Kidney epithelial cell (primary cell): ENCODE measurements at regions not wholly inside any gene's neighbourhood (a gene's known extent, or its start where the extent isn't known, plus 50 kb on each side); places are given as distances from the start of the nearest gene placed in this dataset.

Source experiments
- DNase-seq: peaks from one replicate; pipeline ENCODE4 v3.0.0-alpha.2; 2010; ENCODE audit warnings: low read depth
- H3K27me3 ChIP-seq: 2 replicates; pipeline ENCODE4 v1.6.0; 2011; ENCODE audit warnings: low read length; ENCODE audit not compliant: control insufficient read depth, insufficient read depth
- H3K36me3 ChIP-seq: 2 replicates; pipeline ENCODE4 v1.5.1; 2011; ENCODE audit warnings: low read length; ENCODE audit not compliant: control insufficient read depth, insufficient read depth
- H3K4me3 ChIP-seq: 2 replicates; pipeline ENCODE4 v1.5.1; 2011; ENCODE audit warnings: low read depth, mild to moderate bottlenecking, control low read depth, low read length
- TF ChIP-seq, protein P1 (sequence below): IDR thresholded peaks from 2 replicates; pipeline ENCODE4 v1.5.1; 2011; ENCODE audit warnings: mild to moderate bottlenecking, moderate library complexity, low read length, control low read depth, inconsistent platforms; ENCODE audit not compliant: insufficient read depth, poor library complexity, severe bottlenecking

DNA sequence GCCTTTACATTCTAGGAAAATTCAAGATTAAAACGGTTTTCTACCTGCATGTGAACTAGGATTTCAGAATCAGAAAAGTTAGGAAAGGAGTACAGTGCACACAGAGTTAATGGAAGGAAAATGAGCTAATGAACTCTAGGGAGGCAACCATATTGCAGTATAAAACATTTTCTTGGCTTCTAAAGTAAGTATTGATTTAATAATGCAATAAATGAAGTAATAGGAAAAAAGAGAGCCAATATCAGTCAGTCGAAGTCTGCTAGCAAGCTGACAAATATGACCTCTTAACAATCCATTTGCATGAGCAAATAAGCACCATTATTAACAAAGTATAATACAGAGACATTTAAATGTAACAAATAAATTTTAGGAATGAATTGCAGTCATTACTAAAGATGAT, 80.2 kb upstream of the COL3A1 start:
- Histone ChIP-seq H3K36me3 (no peaks in the 10 kb centered on the region), H3K4me3 (no peak overlapping the region), H3K27me3 (no peaks in the 10 kb centered on the region)
- no peak for DNase-seq
- TF ChIP-seq, protein P1, sequence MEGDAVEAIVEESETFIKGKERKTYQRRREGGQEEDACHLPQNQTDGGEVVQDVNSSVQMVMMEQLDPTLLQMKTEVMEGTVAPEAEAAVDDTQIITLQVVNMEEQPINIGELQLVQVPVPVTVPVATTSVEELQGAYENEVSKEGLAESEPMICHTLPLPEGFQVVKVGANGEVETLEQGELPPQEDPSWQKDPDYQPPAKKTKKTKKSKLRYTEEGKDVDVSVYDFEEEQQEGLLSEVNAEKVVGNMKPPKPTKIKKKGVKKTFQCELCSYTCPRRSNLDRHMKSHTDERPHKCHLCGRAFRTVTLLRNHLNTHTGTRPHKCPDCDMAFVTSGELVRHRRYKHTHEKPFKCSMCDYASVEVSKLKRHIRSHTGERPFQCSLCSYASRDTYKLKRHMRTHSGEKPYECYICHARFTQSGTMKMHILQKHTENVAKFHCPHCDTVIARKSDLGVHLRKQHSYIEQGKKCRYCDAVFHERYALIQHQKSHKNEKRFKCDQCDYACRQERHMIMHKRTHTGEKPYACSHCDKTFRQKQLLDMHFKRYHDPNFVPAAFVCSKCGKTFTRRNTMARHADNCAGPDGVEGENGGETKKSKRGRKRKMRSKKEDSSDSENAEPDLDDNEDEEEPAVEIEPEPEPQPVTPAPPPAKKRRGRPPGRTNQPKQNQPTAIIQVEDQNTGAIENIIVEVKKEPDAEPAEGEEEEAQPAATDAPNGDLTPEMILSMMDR: no peak

DNA sequence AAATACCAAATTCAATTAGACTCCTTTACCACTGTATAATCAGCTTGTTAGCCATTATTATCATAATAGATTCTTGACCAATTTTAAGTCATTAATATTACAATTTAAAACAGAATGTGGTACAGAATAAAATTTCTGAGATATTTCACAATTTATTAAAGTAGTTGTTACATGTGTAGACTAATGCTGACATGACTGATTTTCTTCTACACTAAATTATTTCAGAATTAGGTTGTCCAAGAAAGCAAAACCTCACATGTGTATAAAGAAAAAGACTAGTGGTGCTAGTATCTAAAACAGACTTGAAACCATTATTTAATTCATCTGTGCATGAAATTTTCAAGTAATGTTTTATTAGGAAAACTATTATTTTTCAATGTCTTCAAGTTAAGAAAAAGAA, 79.2 kb upstream of the COL3A1 start:
- Histone ChIP-seq H3K27me3 (no peaks in the 10 kb centered on the region), H3K4me3 (no peak overlapping the region), H3K36me3 (no peaks in the 10 kb centered on the region)
- DNase-seq: no peak
- TF ChIP-seq, protein P1: no peak

DNA sequence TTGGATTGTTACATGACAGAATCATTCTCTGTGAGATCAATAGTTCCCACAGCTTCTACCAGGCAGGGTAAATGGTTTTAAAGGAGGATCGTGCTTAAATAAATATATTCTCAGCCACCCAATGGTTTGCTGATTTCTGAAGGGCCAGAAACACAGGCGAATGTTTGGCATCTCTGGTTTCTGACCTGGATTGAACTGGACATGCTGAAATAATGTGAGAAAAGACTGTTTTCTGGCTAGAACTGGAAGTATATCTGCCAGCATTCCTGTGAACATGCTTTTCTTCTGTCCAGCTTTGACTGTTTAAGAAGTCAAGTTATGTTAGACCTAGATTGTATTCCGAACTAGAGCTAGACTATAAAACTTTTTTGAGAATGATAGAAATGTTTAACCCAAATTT, 77.1 kb upstream of the COL3A1 start:
- H3K36me3 ChIP-seq: no peaks in the 10 kb centered on the region
- TF ChIP-seq, protein P1: no peak
- DNase-seq: no peak
- no peaks in the 10 kb centered on the region for H3K27me3 ChIP-seq
- no peak overlapping the region for H3K4me3 ChIP-seq

DNA sequence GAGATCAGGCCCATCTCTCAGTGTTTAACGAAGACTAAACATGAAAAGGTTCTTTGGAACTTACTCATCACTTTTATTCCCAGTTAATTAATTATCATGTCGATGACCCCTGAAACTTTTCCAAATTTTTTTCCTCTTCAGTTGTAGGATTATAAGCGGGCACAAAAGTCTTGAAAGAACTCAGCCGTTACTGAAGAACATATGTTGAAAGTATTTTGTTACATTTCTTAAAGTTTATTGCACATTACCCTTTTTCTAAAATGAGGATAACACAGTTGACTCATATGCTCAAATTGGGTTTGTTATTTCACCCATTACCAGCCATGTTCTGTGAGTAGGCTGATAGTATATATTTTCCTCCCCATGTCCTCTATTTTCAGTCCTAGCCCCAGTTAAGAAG, 75.9 kb upstream of the COL3A1 start:
- TF ChIP-seq, protein P1: no peak
- H3K36me3 ChIP-seq: no peaks in the 10 kb centered on the region
- no peak overlapping the region for H3K4me3 ChIP-seq
- H3K27me3 ChIP-seq: no peaks in the 10 kb centered on the region
- DNase-seq: no peak

DNA sequence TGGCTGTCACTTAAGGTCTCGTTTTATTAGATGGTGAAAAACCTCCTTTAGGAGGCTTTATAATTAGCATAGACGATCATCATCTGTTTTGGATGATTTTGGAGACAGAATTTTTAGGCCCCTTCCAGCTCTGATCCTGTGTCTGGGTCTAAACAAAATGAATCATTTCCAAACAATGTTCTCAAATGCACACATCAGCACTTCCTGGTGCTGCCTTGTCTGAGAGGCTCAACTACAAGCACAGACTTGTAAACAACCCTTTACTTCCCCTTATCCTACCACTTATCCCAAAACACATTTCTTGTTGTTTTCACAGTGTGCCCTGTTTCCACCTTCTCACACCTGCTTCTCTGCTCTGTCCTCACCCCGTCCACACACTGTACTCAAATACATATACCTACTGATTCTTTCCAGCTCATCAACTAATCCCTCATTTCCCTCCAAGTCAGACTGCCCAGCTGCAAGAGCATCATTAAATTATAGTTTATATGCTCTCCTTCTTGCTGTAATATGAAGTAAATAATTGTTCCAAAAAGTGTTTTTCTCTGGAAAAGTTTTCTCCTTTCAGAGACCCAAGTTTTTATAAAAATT, 71.2 kb upstream of the COL3A1 start:
- TF ChIP-seq, protein P1: no peak
- Histone ChIP-seq H3K27me3 (no peaks in the 10 kb centered on the region), H3K4me3 (no peak overlapping the region), H3K36me3 (no peaks in the 10 kb centered on the region)
- peak; percentile 4 for DNase-seq

DNA sequence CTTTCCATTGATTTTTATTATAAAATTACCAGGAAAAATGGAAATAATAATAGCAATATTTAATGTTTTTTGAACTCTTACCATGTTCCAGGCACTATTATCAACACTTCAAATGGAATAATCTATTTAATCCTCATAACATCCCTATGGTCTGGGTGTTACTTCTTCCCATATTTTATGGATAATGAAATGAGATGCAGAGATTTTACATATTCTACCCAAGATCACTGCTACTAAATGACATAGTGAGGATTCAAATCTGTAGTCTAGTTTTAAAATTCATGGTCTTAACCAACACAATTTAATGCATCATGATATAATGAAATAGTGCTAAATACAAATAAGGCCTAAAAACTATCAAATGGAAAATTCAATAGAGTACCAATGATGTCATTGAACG, 70.4 kb upstream of the COL3A1 start:
- Histone ChIP-seq H3K4me3 (no peak overlapping the region), H3K36me3 (no peaks in the 10 kb centered on the region), H3K27me3 (no peaks in the 10 kb centered on the region)
- DNase-seq: no peak
- TF ChIP-seq, protein P1: no peak
